ENCODE measurements at regions not wholly inside any gene's neighbourhood (a gene's known extent, or its start where the extent isn't known, plus 50 kb on each side); places are given as distances from the start of the nearest gene placed in this dataset.

DNA sequence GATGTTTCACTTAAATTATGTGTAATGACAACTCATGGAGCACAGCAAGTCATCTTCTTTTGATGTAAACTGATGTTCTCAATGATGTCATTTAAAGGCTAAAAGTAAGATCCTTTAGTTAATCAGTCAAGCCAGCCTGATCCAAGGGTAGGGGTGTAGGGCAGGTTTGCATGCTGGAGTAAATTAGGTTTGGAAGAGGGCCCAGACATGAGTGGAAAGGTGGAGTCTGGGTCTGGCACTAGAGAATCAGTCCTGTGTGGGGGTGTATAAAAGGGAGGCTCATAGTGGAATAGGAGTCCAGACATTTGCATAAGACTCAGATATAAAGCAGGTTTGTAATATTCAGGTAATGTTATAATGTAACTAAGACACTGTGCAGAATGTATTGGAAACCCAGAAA lies 88.8 kb upstream of the NYAP2 start:
- no peaks in the 10 kb centered on the region; the same call in 1 of the 2 replicates for H3K9me3 Mint-ChIP-seq
- no peaks in the 10 kb centered on the region for H3K27me3 Mint-ChIP-seq (ENCODE audit: low read depth)
- ChIA-PET POLR2A (no interaction called here), CTCF (no interaction called here)
- H3K4me3 Mint-ChIP-seq, result no peak overlapping the region
- no peaks in the 10 kb centered on the region for H3K4me1 Mint-ChIP-seq
- no peak for TF ChIP-seq FOXJ3 (CRISPR knock-in tag; IDR thresholded peaks at IDR 0.05; ENCODE audit: borderline replicate concordance)
- no peak for TF ChIP-seq GABPB1 (CRISPR knock-in tag; IDR thresholded peaks at IDR 0.05)
- no peak for TF ChIP-seq ETV6 (CRISPR knock-in tag; IDR thresholded peaks at IDR 0.05)
- TF ChIP-seq, protein P1, sequence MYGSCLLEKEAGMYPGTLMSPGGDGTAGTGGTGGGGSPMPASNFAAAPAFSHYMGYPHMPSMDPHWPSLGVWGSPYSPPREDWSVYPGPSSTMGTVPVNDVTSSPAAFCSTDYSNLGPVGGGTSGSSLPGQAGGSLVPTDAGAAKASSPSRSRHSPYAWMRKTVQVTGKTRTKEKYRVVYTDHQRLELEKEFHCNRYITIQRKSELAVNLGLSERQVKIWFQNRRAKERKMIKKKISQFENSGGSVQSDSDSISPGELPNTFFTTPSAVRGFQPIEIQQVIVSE (CRISPR knock-in tag; IDR thresholded peaks at IDR 0.05; ENCODE audit: borderline replicate concordance), result no peak
- no peak for TF ChIP-seq ZNF671 (CRISPR knock-in tag; IDR thresholded peaks at IDR 0.05)
- TF ChIP-seq MYBL2 (CRISPR knock-in tag; IDR thresholded peaks at IDR 0.05), result no peak
- TF ChIP-seq, protein P2, sequence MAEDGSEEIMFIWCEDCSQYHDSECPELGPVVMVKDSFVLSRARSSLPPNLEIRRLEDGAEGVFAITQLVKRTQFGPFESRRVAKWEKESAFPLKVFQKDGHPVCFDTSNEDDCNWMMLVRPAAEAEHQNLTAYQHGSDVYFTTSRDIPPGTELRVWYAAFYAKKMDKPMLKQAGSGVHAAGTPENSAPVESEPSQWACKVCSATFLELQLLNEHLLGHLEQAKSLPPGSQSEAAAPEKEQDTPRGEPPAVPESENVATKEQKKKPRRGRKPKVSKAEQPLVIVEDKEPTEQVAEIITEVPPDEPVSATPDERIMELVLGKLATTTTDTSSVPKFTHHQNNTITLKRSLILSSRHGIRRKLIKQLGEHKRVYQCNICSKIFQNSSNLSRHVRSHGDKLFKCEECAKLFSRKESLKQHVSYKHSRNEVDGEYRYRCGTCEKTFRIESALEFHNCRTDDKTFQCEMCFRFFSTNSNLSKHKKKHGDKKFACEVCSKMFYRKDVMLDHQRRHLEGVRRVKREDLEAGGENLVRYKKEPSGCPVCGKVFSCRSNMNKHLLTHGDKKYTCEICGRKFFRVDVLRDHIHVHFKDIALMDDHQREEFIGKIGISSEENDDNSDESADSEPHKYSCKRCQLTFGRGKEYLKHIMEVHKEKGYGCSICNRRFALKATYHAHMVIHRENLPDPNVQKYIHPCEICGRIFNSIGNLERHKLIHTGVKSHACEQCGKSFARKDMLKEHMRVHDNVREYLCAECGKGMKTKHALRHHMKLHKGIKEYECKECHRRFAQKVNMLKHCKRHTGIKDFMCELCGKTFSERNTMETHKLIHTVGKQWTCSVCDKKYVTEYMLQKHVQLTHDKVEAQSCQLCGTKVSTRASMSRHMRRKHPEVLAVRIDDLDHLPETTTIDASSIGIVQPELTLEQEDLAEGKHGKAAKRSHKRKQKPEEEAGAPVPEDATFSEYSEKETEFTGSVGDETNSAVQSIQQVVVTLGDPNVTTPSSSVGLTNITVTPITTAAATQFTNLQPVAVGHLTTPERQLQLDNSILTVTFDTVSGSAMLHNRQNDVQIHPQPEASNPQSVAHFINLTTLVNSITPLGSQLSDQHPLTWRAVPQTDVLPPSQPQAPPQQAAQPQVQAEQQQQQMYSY (CRISPR knock-in tag; IDR thresholded peaks at IDR 0.05), result no peak
- ATAC-seq, result no peak
- no peaks in the 10 kb centered on the region for H3K36me3 Mint-ChIP-seq
- no peak overlapping the region for H3K27ac Mint-ChIP-seq
- DNase-seq (ENCODE audit: low spot score), result no peak

DNA sequence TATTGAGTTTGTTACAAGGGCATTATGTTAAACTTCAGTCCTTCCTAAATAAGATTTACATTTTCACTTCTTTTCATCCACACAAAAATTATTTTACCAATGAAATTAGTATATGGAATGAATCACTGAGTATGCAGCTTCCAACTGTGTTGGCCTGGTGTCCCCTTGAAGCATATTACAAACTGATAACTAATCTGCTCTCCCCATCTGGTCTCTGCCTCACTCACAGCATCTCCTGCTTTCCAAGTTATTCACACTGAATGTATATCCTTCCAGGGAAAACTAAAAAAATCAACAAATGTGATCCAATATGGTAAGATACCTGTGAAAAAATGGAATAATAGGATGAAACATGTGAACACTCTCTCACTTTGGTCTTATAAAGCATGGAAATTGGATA lies 90.0 kb upstream of the NYAP2 start:
- Mint-ChIP-seq H3K27me3 (ENCODE audit: low read depth) (no peaks in the 10 kb centered on the region), H3K27ac (no peak overlapping the region), H3K9me3 (peaks cover 8% of the 10 kb centered on the region), H3K4me1 (no peaks in the 10 kb centered on the region), H3K4me3 (no peak overlapping the region), H3K36me3 (0 out of 2 replicates have a peak, but pooled peaks cover 3% of the 10 kb centered on the region)
- ChIA-PET POLR2A (no interaction called here), CTCF (no interaction called here)
- ATAC-seq, result no peak
- no peak for DNase-seq (ENCODE audit: low spot score)
- TF ChIP-seq ETV6 (CRISPR knock-in tag; IDR thresholded peaks at IDR 0.05), result no peak
- TF ChIP-seq, protein P3, sequence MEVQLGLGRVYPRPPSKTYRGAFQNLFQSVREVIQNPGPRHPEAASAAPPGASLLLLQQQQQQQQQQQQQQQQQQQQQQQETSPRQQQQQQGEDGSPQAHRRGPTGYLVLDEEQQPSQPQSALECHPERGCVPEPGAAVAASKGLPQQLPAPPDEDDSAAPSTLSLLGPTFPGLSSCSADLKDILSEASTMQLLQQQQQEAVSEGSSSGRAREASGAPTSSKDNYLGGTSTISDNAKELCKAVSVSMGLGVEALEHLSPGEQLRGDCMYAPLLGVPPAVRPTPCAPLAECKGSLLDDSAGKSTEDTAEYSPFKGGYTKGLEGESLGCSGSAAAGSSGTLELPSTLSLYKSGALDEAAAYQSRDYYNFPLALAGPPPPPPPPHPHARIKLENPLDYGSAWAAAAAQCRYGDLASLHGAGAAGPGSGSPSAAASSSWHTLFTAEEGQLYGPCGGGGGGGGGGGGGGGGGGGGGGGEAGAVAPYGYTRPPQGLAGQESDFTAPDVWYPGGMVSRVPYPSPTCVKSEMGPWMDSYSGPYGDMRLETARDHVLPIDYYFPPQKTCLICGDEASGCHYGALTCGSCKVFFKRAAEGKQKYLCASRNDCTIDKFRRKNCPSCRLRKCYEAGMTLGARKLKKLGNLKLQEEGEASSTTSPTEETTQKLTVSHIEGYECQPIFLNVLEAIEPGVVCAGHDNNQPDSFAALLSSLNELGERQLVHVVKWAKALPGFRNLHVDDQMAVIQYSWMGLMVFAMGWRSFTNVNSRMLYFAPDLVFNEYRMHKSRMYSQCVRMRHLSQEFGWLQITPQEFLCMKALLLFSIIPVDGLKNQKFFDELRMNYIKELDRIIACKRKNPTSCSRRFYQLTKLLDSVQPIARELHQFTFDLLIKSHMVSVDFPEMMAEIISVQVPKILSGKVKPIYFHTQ (CRISPR knock-in tag; IDR thresholded peaks at IDR 0.05), result no peak
- no peak for TF ChIP-seq ZNF396 (CRISPR knock-in tag; IDR thresholded peaks at IDR 0.05; ENCODE audit: borderline replicate concordance)
- TF ChIP-seq, protein P4, sequence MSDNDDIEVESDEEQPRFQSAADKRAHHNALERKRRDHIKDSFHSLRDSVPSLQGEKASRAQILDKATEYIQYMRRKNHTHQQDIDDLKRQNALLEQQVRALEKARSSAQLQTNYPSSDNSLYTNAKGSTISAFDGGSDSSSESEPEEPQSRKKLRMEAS (CRISPR knock-in tag; IDR thresholded peaks at IDR 0.05), result no peak
- no peak for TF ChIP-seq SOX15 (CRISPR knock-in tag; IDR thresholded peaks at IDR 0.05)
- TF ChIP-seq FOXJ3 (CRISPR knock-in tag; IDR thresholded peaks at IDR 0.05; ENCODE audit: borderline replicate concordance), result no peak
- TF ChIP-seq NR2C2 (CRISPR knock-in tag; IDR thresholded peaks at IDR 0.05), result no peak
- TF ChIP-seq PRRX2 (CRISPR knock-in tag; IDR thresholded peaks at IDR 0.05), result no peak
- TF ChIP-seq, protein P5, sequence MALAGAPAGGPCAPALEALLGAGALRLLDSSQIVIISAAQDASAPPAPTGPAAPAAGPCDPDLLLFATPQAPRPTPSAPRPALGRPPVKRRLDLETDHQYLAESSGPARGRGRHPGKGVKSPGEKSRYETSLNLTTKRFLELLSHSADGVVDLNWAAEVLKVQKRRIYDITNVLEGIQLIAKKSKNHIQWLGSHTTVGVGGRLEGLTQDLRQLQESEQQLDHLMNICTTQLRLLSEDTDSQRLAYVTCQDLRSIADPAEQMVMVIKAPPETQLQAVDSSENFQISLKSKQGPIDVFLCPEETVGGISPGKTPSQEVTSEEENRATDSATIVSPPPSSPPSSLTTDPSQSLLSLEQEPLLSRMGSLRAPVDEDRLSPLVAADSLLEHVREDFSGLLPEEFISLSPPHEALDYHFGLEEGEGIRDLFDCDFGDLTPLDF (CRISPR knock-in tag; IDR thresholded peaks at IDR 0.05), result no peak
- TF ChIP-seq, protein P6, sequence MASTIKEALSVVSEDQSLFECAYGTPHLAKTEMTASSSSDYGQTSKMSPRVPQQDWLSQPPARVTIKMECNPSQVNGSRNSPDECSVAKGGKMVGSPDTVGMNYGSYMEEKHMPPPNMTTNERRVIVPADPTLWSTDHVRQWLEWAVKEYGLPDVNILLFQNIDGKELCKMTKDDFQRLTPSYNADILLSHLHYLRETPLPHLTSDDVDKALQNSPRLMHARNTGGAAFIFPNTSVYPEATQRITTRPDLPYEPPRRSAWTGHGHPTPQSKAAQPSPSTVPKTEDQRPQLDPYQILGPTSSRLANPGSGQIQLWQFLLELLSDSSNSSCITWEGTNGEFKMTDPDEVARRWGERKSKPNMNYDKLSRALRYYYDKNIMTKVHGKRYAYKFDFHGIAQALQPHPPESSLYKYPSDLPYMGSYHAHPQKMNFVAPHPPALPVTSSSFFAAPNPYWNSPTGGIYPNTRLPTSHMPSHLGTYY (CRISPR knock-in tag; IDR thresholded peaks at IDR 0.05), result no peak
- no peak for TF ChIP-seq MXD4 (CRISPR knock-in tag; IDR thresholded peaks at IDR 0.05; ENCODE audit: borderline replicate concordance)
- no peak for TF ChIP-seq SMAD4 (CRISPR knock-in tag; IDR thresholded peaks at IDR 0.05)

All from WTC11 (cell line).